Mucosa of rectum (tissue), 2 donors: ENCODE measurements at regions not wholly inside any gene's neighbourhood (a gene's known extent, or its start where the extent isn't known, plus 50 kb on each side); places are given as distances from the start of the nearest gene placed in this dataset.
"Not testable (repeated sequence)": the region's sequence is repeated elsewhere in the genome, so short reads cannot be mapped to it uniquely, and the experiment has no call there.

ENCODE experiments used
- H3K27ac ChIP-seq, 2 donors: one replicate each; pipeline ENCODE4 v1.7.0; 2013; ENCODE audit warnings: inconsistent platforms in 2 of 2, low read depth in 2 of 2, low read length in 2 of 2
- H3K27me3 ChIP-seq, 2 donors: one replicate each; pipeline ENCODE4 v1.7.0; 2013; ENCODE audit warnings: low read length in 2 of 2; ENCODE audit not compliant: control insufficient read depth in 2 of 2, insufficient read depth in 2 of 2
- H3K36me3 ChIP-seq, 2 donors: one replicate each; pipeline ENCODE4 v1.7.0; 2013; ENCODE audit warnings: low read length in 2 of 2; ENCODE audit not compliant: control insufficient read depth in 2 of 2, insufficient read depth in 2 of 2
- H3K4me1 ChIP-seq, 2 donors: one replicate each; pipeline ENCODE4 v1.7.0; 2013; ENCODE audit warnings: low read length in 2 of 2, mild to moderate bottlenecking in 1 of 2; ENCODE audit not compliant: control insufficient read depth in 2 of 2, insufficient read depth in 2 of 2
- H3K4me3 ChIP-seq, 2 donors: one replicate each; pipeline ENCODE4 v1.7.0; 2013; ENCODE audit warnings: low read length in 2 of 2
- H3K9ac ChIP-seq, 2 donors: one replicate each; pipeline ENCODE4 v1.7.0; 2013; ENCODE audit warnings: low read length in 2 of 2, low read depth in 1 of 2, mild to moderate bottlenecking in 1 of 2
- H3K9me3 ChIP-seq, 2 donors: one replicate each; pipeline ENCODE4 v1.7.0; 2013; ENCODE audit warnings: low read length in 2 of 2; ENCODE audit not compliant: control insufficient read depth in 2 of 2
- donor health status: healthy.
- donor health status: Normal muscosa, but diverticular disease.

GRCh38 chr7:80302636-80303035, 168.0 kb downstream of the GNAI1 start:
- Histone ChIP-seq H3K9ac (no peak overlapping the region), H3K9me3 (no peaks in the 10 kb centered on the region), H3K27me3 (no peaks in the 10 kb centered on the region), H3K4me1 (no peaks in the 10 kb centered on the region), H3K27ac (no peak overlapping the region), H3K36me3 (no peaks in the 10 kb centered on the region), H3K4me3 (no peak overlapping the region)

GRCh38 chr7:80302078-80302477, 167.4 kb downstream of the GNAI1 start:
- Histone ChIP-seq H3K9ac (no peak overlapping the region), H3K27me3 (no peaks in the 10 kb centered on the region), H3K36me3 (no peaks in the 10 kb centered on the region), H3K4me3 (no peak overlapping the region), H3K27ac (no peak overlapping the region), H3K4me1 (no peaks in the 10 kb centered on the region), H3K9me3 (no peaks in the 10 kb centered on the region)

- H3K36me3 ChIP-seq: no peaks in the 10 kb centered on the region
- H3K4me1 ChIP-seq: no peaks in the 10 kb centered on the region
- H3K9me3 ChIP-seq: peaks cover 0 to 4% of the 10 kb centered on the region in 2 donors
- H3K9ac ChIP-seq: no peak overlapping the region
- H3K27me3 ChIP-seq: no peaks in the 10 kb centered on the region
- no peak overlapping the region for H3K27ac ChIP-seq
- H3K4me3 ChIP-seq: no peak overlapping the region
Measured at GRCh38 chr7:80298201-80298600, 163.6 kb downstream of the GNAI1 start.

- Histone ChIP-seq H3K9ac (no peak overlapping the region), H3K27ac (no peak overlapping the region), H3K4me1 (no peaks in the 10 kb centered on the region), H3K36me3 (no peaks in the 10 kb centered on the region), H3K27me3 (no peaks in the 10 kb centered on the region), H3K4me3 (no peak overlapping the region), H3K9me3 (peaks cover 0 to 4% of the 10 kb centered on the region in 2 donors)
Measured at GRCh38 chr7:80294346-80294745, 159.7 kb downstream of the GNAI1 start.

GRCh38 chr7:80292634-80293033, 158.0 kb downstream of the GNAI1 start:
- not testable (repeated sequence) for H3K27ac ChIP-seq, H3K27me3 ChIP-seq, H3K36me3 ChIP-seq, H3K4me3 ChIP-seq, H3K9ac ChIP-seq, H3K4me1 ChIP-seq, H3K9me3 ChIP-seq

- Histone ChIP-seq H3K36me3 (no peaks in the 10 kb centered on the region), H3K27ac (no peak overlapping the region), H3K27me3 (no peaks in the 10 kb centered on the region), H3K9ac (no peak overlapping the region), H3K9me3 (no peaks in the 10 kb centered on the region), H3K4me3 (no peak overlapping the region), H3K4me1 (no peaks in the 10 kb centered on the region)
Measured at GRCh38 chr7:80288175-80289122, 153.8 kb downstream of the GNAI1 start.

GRCh38 chr7:80287400-80288174, 153.0 kb downstream of the GNAI1 start:
- H3K4me3 ChIP-seq: no peak overlapping the region

GRCh38 chr7:80286611-80287010, 152.0 kb downstream of the GNAI1 start:
- H3K9ac ChIP-seq: no peak overlapping the region
- H3K4me1 ChIP-seq: no peaks in the 10 kb centered on the region
- H3K27ac ChIP-seq: no peak overlapping the region
- no peaks in the 10 kb centered on the region for H3K27me3 ChIP-seq
- H3K36me3 ChIP-seq: no peaks in the 10 kb centered on the region
- no peaks in the 10 kb centered on the region for H3K9me3 ChIP-seq
- no peak overlapping the region for H3K4me3 ChIP-seq

More at GRCh38 chr7:80287400-80288174, 153.0 kb downstream of the GNAI1 start:
- Histone ChIP-seq H3K36me3 (no peaks in the 10 kb centered on the region), H3K4me1 (no peaks in the 10 kb centered on the region), H3K27me3 (no peaks in the 10 kb centered on the region), H3K9me3 (no peaks in the 10 kb centered on the region), H3K27ac (no peak overlapping the region), H3K9ac (no peak overlapping the region)

GRCh38 chr7:80284855-80285254, 150.2 kb downstream of the GNAI1 start:
- Histone ChIP-seq H3K9ac (no peak overlapping the region), H3K27me3 (no peaks in the 10 kb centered on the region), H3K36me3 (no peaks in the 10 kb centered on the region), H3K4me1 (no peaks in the 10 kb centered on the region), H3K9me3 (no peaks in the 10 kb centered on the region), H3K4me3 (no peak overlapping the region), H3K27ac (no peak overlapping the region)

GRCh38 chr7:80279760-80280159, 145.1 kb downstream of the GNAI1 start:
- peaks cover 3 to 8% of the 10 kb centered on the region in 2 donors for H3K4me1 ChIP-seq

More at GRCh38 chr7:80279760-80280159, 145.1 kb downstream of the GNAI1 start:
- Histone ChIP-seq H3K9me3 (no peaks in the 10 kb centered on the region), H3K36me3 (no peaks in the 10 kb centered on the region), H3K4me3 (no peak overlapping the region), H3K27ac (no peak overlapping the region), H3K27me3 (no peaks in the 10 kb centered on the region), H3K9ac (no peak overlapping the region)
